ENCODE measurements at regions not wholly inside any gene's neighbourhood (a gene's known extent, or its start where the extent isn't known, plus 50 kb on each side); places are given as distances from the start of the nearest gene placed in this dataset.
A peak's percentile ranks its signal among the peaks of the same experiment; 100 is the strongest.

- intact Hi-C loops (cut with DNase I; ENCODE audit: low total_unique reads): no loop called here
- DNase-seq: no peak
- 70 to 79% (median 74%) methylated on average over 3 of the region's 3 CpGs for WGBS, 5 donors
Measured at GRCh38 chr22:49697047-49697446, 130.6 kb downstream of the BRD1 start.

GRCh38 chr22:49694462-49695260, 133.0 kb downstream of the BRD1 start:
- intact Hi-C loops (cut with DNase I; ENCODE audit: low total_unique reads): no loop called here
- Histone ChIP-seq H3K36me3 (no peaks in the 10 kb centered on the region), H3K9me3 (peaks cover 0 to 23% (median 18%) of the 10 kb centered on the region in 4 donors), H3K27me3 (peaks cover 0 to 39% (median under 1%) of the 10 kb centered on the region in 3 donors), H3K27ac (no peak overlapping the region), H3K4me1 (no peaks in the 10 kb centered on the region), H3K4me3 (no peak overlapping the region)
- peak in 1 of 2 donors; percentile 4 for DNase-seq
- no peak for TF ChIP-seq POLR2AphosphoS5 (IDR thresholded peaks at IDR 0.05)
- TF ChIP-seq CTCF (IDR thresholded peaks at IDR 0.05): no peak
- TF ChIP-seq EP300 (IDR thresholded peaks at IDR 0.05): no peak
- TF ChIP-seq POLR2A (IDR thresholded peaks at IDR 0.05): no peak
- 73 to 78% (median 76%) methylated on average over 9 of the region's 9 CpGs for WGBS, 5 donors

More at GRCh38 chr22:49697047-49697446, 130.6 kb downstream of the BRD1 start:
- H3K4me1 ChIP-seq: no peaks in the 10 kb centered on the region
- TF ChIP-seq EP300 (IDR thresholded peaks at IDR 0.05) (no peak), POLR2A (IDR thresholded peaks at IDR 0.05) (no peak), CTCF (IDR thresholded peaks at IDR 0.05) (no peak), POLR2AphosphoS5 (IDR thresholded peaks at IDR 0.05) (no peak)
- H3K36me3 ChIP-seq: no peaks in the 10 kb centered on the region
- no peak overlapping the region for H3K4me3 ChIP-seq
- H3K27me3 ChIP-seq: peaks cover 0 to 41% (median 2%) of the 10 kb centered on the region in 3 donors
- H3K27ac ChIP-seq: no peak overlapping the region
- peaks cover 0 to 22% (median 16%) of the 10 kb centered on the region in 4 donors for H3K9me3 ChIP-seq

GRCh38 chr22:49693848-49694247, 133.8 kb downstream of the BRD1 start:
- 82 to 91% (median 85%) methylated on average over 10 of the region's 10 CpGs for WGBS, 5 donors
- intact Hi-C loops (cut with DNase I; ENCODE audit: low total_unique reads): no loop called here
- peak in 1 of 2 donors; percentile 16 for DNase-seq
- Histone ChIP-seq H3K27me3 (peaks cover 0 to 41% (median 8%) of the 10 kb centered on the region in 3 donors), H3K27ac (no peak overlapping the region), H3K4me3 (no peak overlapping the region), H3K9me3 (peaks cover 0 to 20% (median 18%) of the 10 kb centered on the region in 4 donors), H3K36me3 (no peaks in the 10 kb centered on the region), H3K4me1 (no peaks in the 10 kb centered on the region)
- TF ChIP-seq POLR2A (IDR thresholded peaks at IDR 0.05) (no peak), EP300 (IDR thresholded peaks at IDR 0.05) (no peak), POLR2AphosphoS5 (IDR thresholded peaks at IDR 0.05) (no peak), CTCF (IDR thresholded peaks at IDR 0.05) (no peak)

- H3K36me3 ChIP-seq: no peaks in the 10 kb centered on the region
- WGBS, 5 donors: 54 to 79% (median 67%) methylated on average over 4 to 11 of the region's 11 CpGs
- H3K9me3 ChIP-seq: peaks cover 0 to 20% (median 18%) of the 10 kb centered on the region in 4 donors
- DNase-seq: peak in 1 of 2 donors; percentile 14
- H3K4me3 ChIP-seq: no peak overlapping the region
- no peak overlapping the region for H3K27ac ChIP-seq
- H3K27me3 ChIP-seq: peaks cover 0 to 45% (median 13%) of the 10 kb centered on the region in 3 donors
- TF ChIP-seq POLR2AphosphoS5 (IDR thresholded peaks at IDR 0.05) (no peak), EP300 (IDR thresholded peaks at IDR 0.05) (no peak), POLR2A (IDR thresholded peaks at IDR 0.05) (no peak), CTCF (IDR thresholded peaks at IDR 0.05) (no peak)
- no peaks in the 10 kb centered on the region for H3K4me1 ChIP-seq
- intact Hi-C loops (cut with DNase I; ENCODE audit: low total_unique reads): no loop called here
Measured at GRCh38 chr22:49693416-49693815, 134.3 kb downstream of the BRD1 start.
